IMR-90 (cell line): ENCODE measurements at regions not wholly inside any gene's neighbourhood (a gene's known extent, or its start where the extent isn't known, plus 50 kb on each side); places are given as distances from the start of the nearest gene placed in this dataset.

Experiments used
- ATAC-seq: fragments of 200-7000 bp; cut with Tn5 transposase; 2 replicates; pipeline ENCODE4 v1.9.1; 2020; ENCODE audit warnings: low read depth, mild to moderate bottlenecking, moderate library complexity
- BruUV-seq: library from RNA; stranded (reverse); fragments of 400-500 nt; replicated peaks from 2 replicates; lab custom pipeline; 2021; lab: Mats Ljungman, UMichigan
- CTCF ChIA-PET: fragments of 300-600 bp; formaldehyde crosslinking; extraction: SDS; loops from one replicate; lab custom pipeline; 2021; ENCODE audit warnings: antibody characterized with exemption; lab: Yijun Ruan, JAX
- POLR2A ChIA-PET: fragments of 300-600 bp; sonication (Branson Sonifier 250); formaldehyde crosslinking; loops from one replicate; lab custom pipeline; 2022; ENCODE audit warnings: antibody characterized with exemption; ENCODE audit not compliant: unreplicated experiment; lab: Charles Lee
- DNase-seq: peaks from one replicate; pipeline ENCODE4 v3.0.0; 2013
- H2AFZ ChIP-seq: replicated peaks from 2 replicates; pipeline ENCODE3; 2013; ENCODE audit warnings: low read length, mild to moderate bottlenecking; ENCODE audit not compliant: poor library complexity
- H2AK5ac ChIP-seq: 2 replicates; pipeline ENCODE4 v1.6.1; 2013; ENCODE audit warnings: low read depth, low read length, inconsistent platforms
- H2AK9ac ChIP-seq: replicated peaks from 2 replicates; pipeline ENCODE3; 2013; ENCODE audit warnings: mild to moderate bottlenecking, low read depth, low read length, moderate library complexity; ENCODE audit not compliant: poor library complexity
- H2BK120ac ChIP-seq: 2 replicates; pipeline ENCODE4 v1.6.1; 2013; ENCODE audit warnings: low read depth, low read length, inconsistent platforms
- H2BK15ac ChIP-seq: 3 replicates; pipeline ENCODE4 v1.6.1; 2013; ENCODE audit warnings: low read depth, low read length, inconsistent platforms
- H2BK20ac ChIP-seq: 2 replicates; pipeline ENCODE4 v1.6.1; 2013; ENCODE audit warnings: low read depth, mild to moderate bottlenecking, inconsistent platforms, low read length, moderate library complexity
- H2BK5ac ChIP-seq: 2 replicates; pipeline ENCODE4 v1.6.1; 2013; ENCODE audit warnings: mild to moderate bottlenecking, low read depth, low read length, inconsistent platforms; ENCODE audit not compliant: poor library complexity, severe bottlenecking
- H3K14ac ChIP-seq: replicated peaks from 2 replicates; pipeline ENCODE4 v1.6.1; 2013; ENCODE audit warnings: low read depth, low read length, inconsistent platforms
- H3K18ac ChIP-seq: 2 replicates; pipeline ENCODE4 v1.6.1; 2013; ENCODE audit warnings: low read depth, low read length, control low read depth
- H3K23ac ChIP-seq: 2 replicates; pipeline ENCODE4 v1.6.1; 2013; ENCODE audit warnings: low read depth, low read length, inconsistent platforms
- H3K27ac ChIP-seq: 2 replicates; pipeline ENCODE4 v1.5.1; 2013; ENCODE audit warnings: mild to moderate bottlenecking, control low read depth, low read length; ENCODE audit not compliant: insufficient read depth
- H3K27me3 ChIP-seq: 2 replicates; pipeline ENCODE4 v1.6.1; 2013; ENCODE audit warnings: low read length; ENCODE audit not compliant: control insufficient read depth, insufficient read depth
- H3K36me3 ChIP-seq: 2 replicates; pipeline ENCODE4 v1.6.1; 2013; ENCODE audit warnings: low read length, mixed read lengths; ENCODE audit not compliant: control insufficient read depth, insufficient read depth
- H3K4ac ChIP-seq: 2 replicates; pipeline ENCODE4 v1.6.1; 2013; ENCODE audit warnings: low read depth, low read length, inconsistent platforms
- H3K4me1 ChIP-seq: 2 replicates; pipeline ENCODE4 v1.6.1; 2013; ENCODE audit warnings: low read length, mixed read lengths; ENCODE audit not compliant: control insufficient read depth, insufficient read depth
- H3K4me2 ChIP-seq: 2 replicates; pipeline ENCODE4 v1.6.1; 2013; ENCODE audit warnings: low read depth, mild to moderate bottlenecking, control low read depth, low read length, moderate library complexity
- H3K4me3 ChIP-seq: 2 replicates; pipeline ENCODE4 v1.5.1; 2013; ENCODE audit warnings: low read depth, mild to moderate bottlenecking, control low read depth, low read length, moderate library complexity; ENCODE audit not compliant: insufficient read depth
- H3K56ac ChIP-seq: 2 replicates; pipeline ENCODE4 v1.6.1; 2013; ENCODE audit warnings: low read length, inconsistent platforms; ENCODE audit not compliant: insufficient read depth; ENCODE audit errors: extremely low read depth
- H3K79me1 ChIP-seq, 2 experiments: 2 replicates each; pipeline ENCODE4 v1.6.1; 2013; ENCODE audit warnings: low read length in 2 of 2, inconsistent platforms in 1 of 2, low read depth in 1 of 2
- H3K9ac ChIP-seq: 2 replicates; pipeline ENCODE4 v1.6.1; 2013; ENCODE audit warnings: low read depth, low read length, control low read depth
- H3K9me1 ChIP-seq: 2 replicates; pipeline ENCODE4 v1.6.1; 2013; ENCODE audit warnings: low read length, inconsistent platforms; ENCODE audit not compliant: insufficient read depth
- H3K9me3 ChIP-seq: 2 replicates; pipeline ENCODE4 v1.6.1; 2013; ENCODE audit warnings: low read length; ENCODE audit not compliant: control insufficient read depth, insufficient read depth
- H4K20me1 ChIP-seq: 2 replicates; pipeline ENCODE4 v1.6.1; 2013; ENCODE audit warnings: low read length, inconsistent platforms; ENCODE audit not compliant: insufficient read depth
- H4K5ac ChIP-seq: 2 replicates; pipeline ENCODE4 v1.6.1; 2013; ENCODE audit warnings: mild to moderate bottlenecking, low read depth, low read length, control low read depth
- H4K8ac ChIP-seq, 2 experiments: 2 replicates each; pipeline ENCODE4 v1.6.1; 2013; ENCODE audit warnings: low read depth in 2 of 2, low read length in 2 of 2, control low read depth in 1 of 2, inconsistent platforms in 1 of 2
- H4K91ac ChIP-seq: 2 replicates; pipeline ENCODE4 v1.6.1; 2013; ENCODE audit warnings: low read depth, low read length, inconsistent platforms; ENCODE audit not compliant: insufficient read depth
- BHLHE40 ChIP-seq: fragments of 150-350 bp; IDR thresholded peaks from 2 replicates; pipeline ENCODE4 v1.6.1; 2016; ENCODE audit warnings: mild to moderate bottlenecking, low read depth, low read length
- CEBPB ChIP-seq: IDR thresholded peaks from 2 replicates; pipeline ENCODE4 v1.6.1; 2012; ENCODE audit warnings: low read depth, low read length, improper control_type of control experiment
- CHD1 ChIP-seq: IDR thresholded peaks from 2 replicates; pipeline ENCODE4 v1.6.1; 2012; ENCODE audit warnings: low read depth, low read length, improper control_type of control experiment
- FOS ChIP-seq: fragments of 150-350 bp; IDR thresholded peaks from 2 replicates; pipeline ENCODE4 v1.6.1; 2016; ENCODE audit warnings: low read depth, low read length
- MAFK ChIP-seq: IDR thresholded peaks from 2 replicates; pipeline ENCODE4 v1.6.1; 2012; ENCODE audit warnings: low read depth, low read length, improper control_type of control experiment
- MAZ ChIP-seq: IDR thresholded peaks from 2 replicates; pipeline ENCODE4 v1.6.1; 2012; ENCODE audit warnings: low read depth, mild to moderate bottlenecking, low read length, improper control_type of control experiment, moderate library complexity, borderline replicate concordance
- MXI1 ChIP-seq: IDR thresholded peaks from 2 replicates; pipeline ENCODE4 v1.6.1; 2012; ENCODE audit warnings: low read depth, mild to moderate bottlenecking, low read length, moderate library complexity, borderline replicate concordance
- NFE2L2 ChIP-seq: fragments of 150-350 bp; IDR thresholded peaks from 2 replicates; pipeline ENCODE4 v1.6.1; 2016; ENCODE audit warnings: low read depth, mild to moderate bottlenecking, low read length
- POLR2A ChIP-seq: IDR thresholded peaks from 2 replicates; pipeline ENCODE4 v1.6.1; 2012; ENCODE audit warnings: mild to moderate bottlenecking, low read depth, low read length
- RAD21 ChIP-seq: IDR thresholded peaks from 2 replicates; pipeline ENCODE4 v1.6.1; 2012; ENCODE audit warnings: low read length, improper control_type of control experiment
- RCOR1 ChIP-seq: IDR thresholded peaks from 2 replicates; pipeline ENCODE4 v1.6.1; 2012; ENCODE audit warnings: mild to moderate bottlenecking, low read length, improper control_type of control experiment; ENCODE audit not compliant: insufficient replicate concordance
- SMC3 ChIP-seq: fragments of 150-350 bp; IDR thresholded peaks from 2 replicates; pipeline ENCODE4 v1.6.1; 2016; ENCODE audit warnings: low read depth, mild to moderate bottlenecking, antibody characterized with exemption, low read length, moderate library complexity
- WGBS, 2 experiments: methylation state at CpG; one replicate each; pipeline versions ENCODE4 v1.1.5 to v1.1.7; 2013; ENCODE audit warnings: missing lambda C conversion rate in 2 of 2; ENCODE audit not compliant: insufficient read length in 1 of 2; ENCODE audit errors: extremely low coverage in 2 of 2; 5-methylcytosine and 5-hydroxymethylcytosine counted together
- dilution Hi-C: fragments of 300-500 bp; cut with HindIII; formaldehyde crosslinking; loops from one replicate; pipeline ENCODE4 v1.14.3; 2018; ENCODE audit warnings: low sequenced_read_pairs; ENCODE audit not compliant: unreplicated experiment
- in situ Hi-C: fragments of 300-500 bp; cut with MboI; formaldehyde crosslinking; loops from 3 replicates; pipeline ENCODE4 v1.14.3; 2019; ENCODE audit warnings: low sequenced_read_pairs, inconsistent platforms, mixed read lengths
- intact Hi-C: fragments of 100-400 bp; cut with micrococcal nuclease; formaldehyde crosslinking; loops from 2 replicates; pipeline ENCODE4 v1.10.0; 2022
- TF ChIP-seq, protein P1 (sequence below): fragments of 150-350 bp; IDR thresholded peaks from 2 replicates; pipeline ENCODE4 v1.6.1; 2017; ENCODE audit warnings: mild to moderate bottlenecking, antibody characterized with exemption, low read length, low read depth
- TF ChIP-seq, protein P2 (sequence below): fragments of 150-350 bp; IDR thresholded peaks from 2 replicates; pipeline ENCODE4 v1.6.1; 2016; ENCODE audit warnings: low read depth, mild to moderate bottlenecking, low read length, moderate library complexity, borderline replicate concordance
- TF ChIP-seq, protein P3 (sequence below): conservative IDR thresholded peaks from 2 replicates; pipeline ENCODE4 v1.5.1; 2012; ENCODE audit warnings: mild to moderate bottlenecking, low read depth, low read length, improper control_type of control experiment

DNA sequence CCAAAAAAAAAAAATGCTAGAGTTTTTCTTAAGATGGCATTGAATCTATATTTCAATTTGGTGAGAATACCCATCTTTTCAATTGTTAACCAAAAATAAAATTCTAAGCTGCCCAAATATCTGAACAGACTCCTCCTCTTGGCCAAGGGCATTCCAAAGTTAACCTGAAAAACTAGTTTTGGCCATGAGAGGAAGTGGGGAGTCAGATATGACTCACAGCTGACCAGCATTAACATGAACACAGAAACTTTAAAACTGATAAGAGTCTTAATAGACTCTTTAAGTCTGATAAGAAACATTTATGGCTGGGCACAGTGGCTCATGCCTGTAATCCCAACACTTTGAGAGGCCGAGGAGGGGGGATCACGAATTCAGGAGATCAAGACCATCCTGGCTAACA lies 171.3 kb downstream of the FAXC start:
- H4K91ac ChIP-seq: no peak overlapping the region
- no peak overlapping the region for H3K4ac ChIP-seq
- H3K27ac ChIP-seq: no peak overlapping the region
- no peaks in the 10 kb centered on the region for H3K79me1 ChIP-seq
- no peak overlapping the region for H2AFZ ChIP-seq
- no peak overlapping the region for H3K14ac ChIP-seq
- H4K8ac ChIP-seq: no peak overlapping the region
- intact Hi-C loops (no loop called here), in situ Hi-C loops (no loop called here), dilution Hi-C loops (no loop called here)
- no peaks in the 10 kb centered on the region for H3K9me1 ChIP-seq
- ATAC-seq (no peak), DNase-seq (no peak)
- no peak overlapping the region for H3K56ac ChIP-seq
- no peak overlapping the region for H2BK5ac ChIP-seq
- CTCF ChIA-PET: no interaction called here
- no peaks in the 10 kb centered on the region for H3K4me1 ChIP-seq
- no peak overlapping the region for H2AK5ac ChIP-seq
- H3K9me3 ChIP-seq: no peaks in the 10 kb centered on the region
- H4K5ac ChIP-seq: no peak overlapping the region
- H3K4me3 ChIP-seq: no peak overlapping the region
- no peak overlapping the region for H2AK9ac ChIP-seq
- no peak overlapping the region for H3K18ac ChIP-seq
- no CpG with 5 or more reads among the region's 2 CpGs for WGBS, 2 experiments
- no peak overlapping the region for H2BK15ac ChIP-seq
- H3K9ac ChIP-seq: no peak overlapping the region
- H4K20me1 ChIP-seq: no peaks in the 10 kb centered on the region
- H3K27me3 ChIP-seq: no peaks in the 10 kb centered on the region
- no peak overlapping the region for H2BK120ac ChIP-seq
- BruUV-seq: no TSS peak
- no peak for TF ChIP-seq NFE2L2
- no peak for TF ChIP-seq RAD21
- TF ChIP-seq RCOR1: no peak
- TF ChIP-seq CHD1: no peak
- TF ChIP-seq POLR2A: no peak
- no peak for TF ChIP-seq SMC3
- TF ChIP-seq, protein P1, sequence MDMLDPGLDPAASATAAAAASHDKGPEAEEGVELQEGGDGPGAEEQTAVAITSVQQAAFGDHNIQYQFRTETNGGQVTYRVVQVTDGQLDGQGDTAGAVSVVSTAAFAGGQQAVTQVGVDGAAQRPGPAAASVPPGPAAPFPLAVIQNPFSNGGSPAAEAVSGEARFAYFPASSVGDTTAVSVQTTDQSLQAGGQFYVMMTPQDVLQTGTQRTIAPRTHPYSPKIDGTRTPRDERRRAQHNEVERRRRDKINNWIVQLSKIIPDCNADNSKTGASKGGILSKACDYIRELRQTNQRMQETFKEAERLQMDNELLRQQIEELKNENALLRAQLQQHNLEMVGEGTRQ: no peak
- no peak for TF ChIP-seq MAZ
- TF ChIP-seq MAFK: no peak
- TF ChIP-seq CEBPB: no peak
- TF ChIP-seq, protein P2, sequence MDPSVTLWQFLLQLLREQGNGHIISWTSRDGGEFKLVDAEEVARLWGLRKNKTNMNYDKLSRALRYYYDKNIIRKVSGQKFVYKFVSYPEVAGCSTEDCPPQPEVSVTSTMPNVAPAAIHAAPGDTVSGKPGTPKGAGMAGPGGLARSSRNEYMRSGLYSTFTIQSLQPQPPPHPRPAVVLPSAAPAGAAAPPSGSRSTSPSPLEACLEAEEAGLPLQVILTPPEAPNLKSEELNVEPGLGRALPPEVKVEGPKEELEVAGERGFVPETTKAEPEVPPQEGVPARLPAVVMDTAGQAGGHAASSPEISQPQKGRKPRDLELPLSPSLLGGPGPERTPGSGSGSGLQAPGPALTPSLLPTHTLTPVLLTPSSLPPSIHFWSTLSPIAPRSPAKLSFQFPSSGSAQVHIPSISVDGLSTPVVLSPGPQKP: no peak
- TF ChIP-seq MXI1: no peak
- no peak for TF ChIP-seq BHLHE40
- TF ChIP-seq FOS: no peak
- TF ChIP-seq, protein P3, sequence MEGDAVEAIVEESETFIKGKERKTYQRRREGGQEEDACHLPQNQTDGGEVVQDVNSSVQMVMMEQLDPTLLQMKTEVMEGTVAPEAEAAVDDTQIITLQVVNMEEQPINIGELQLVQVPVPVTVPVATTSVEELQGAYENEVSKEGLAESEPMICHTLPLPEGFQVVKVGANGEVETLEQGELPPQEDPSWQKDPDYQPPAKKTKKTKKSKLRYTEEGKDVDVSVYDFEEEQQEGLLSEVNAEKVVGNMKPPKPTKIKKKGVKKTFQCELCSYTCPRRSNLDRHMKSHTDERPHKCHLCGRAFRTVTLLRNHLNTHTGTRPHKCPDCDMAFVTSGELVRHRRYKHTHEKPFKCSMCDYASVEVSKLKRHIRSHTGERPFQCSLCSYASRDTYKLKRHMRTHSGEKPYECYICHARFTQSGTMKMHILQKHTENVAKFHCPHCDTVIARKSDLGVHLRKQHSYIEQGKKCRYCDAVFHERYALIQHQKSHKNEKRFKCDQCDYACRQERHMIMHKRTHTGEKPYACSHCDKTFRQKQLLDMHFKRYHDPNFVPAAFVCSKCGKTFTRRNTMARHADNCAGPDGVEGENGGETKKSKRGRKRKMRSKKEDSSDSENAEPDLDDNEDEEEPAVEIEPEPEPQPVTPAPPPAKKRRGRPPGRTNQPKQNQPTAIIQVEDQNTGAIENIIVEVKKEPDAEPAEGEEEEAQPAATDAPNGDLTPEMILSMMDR: no peak
- no peaks in the 10 kb centered on the region for H3K36me3 ChIP-seq
- H3K4me2 ChIP-seq: no peak overlapping the region
- H3K23ac ChIP-seq: no peak overlapping the region
- H2BK20ac ChIP-seq: no peak overlapping the region
- POLR2A ChIA-PET: no interaction called here
